ENCODE measurements at regions not wholly inside any gene's neighbourhood (a gene's known extent, or its start where the extent isn't known, plus 50 kb on each side); places are given as distances from the start of the nearest gene placed in this dataset.

- Mint-ChIP-seq H3K4me1 (no peaks in the 10 kb centered on the region), H3K36me3 (ENCODE audit: insufficient read depth) (no peaks in the 10 kb centered on the region), H3K9me3 (no peaks in the 10 kb centered on the region), H3K27ac (ENCODE audit: low read depth) (no peak overlapping the region), H3K27me3 (peaks cover 52% of the 10 kb centered on the region), H3K4me3 (no peak overlapping the region)
- ATAC-seq (replicated peaks; ENCODE audit: extremely low read depth, poor library complexity, severe bottlenecking) (no peak), DNase-seq (ENCODE audit: low spot score in 2 of 2) (no peak)
Observed at GRCh38 chr10:44843484-44843883, 67.7 kb upstream of the TMEM72 start.

- DNase-seq (ENCODE audit: low spot score in 2 of 2) (no peak), ATAC-seq (replicated peaks; ENCODE audit: extremely low read depth, poor library complexity, severe bottlenecking) (no peak)
- H3K4me1 Mint-ChIP-seq: no peaks in the 10 kb centered on the region
- H3K27me3 Mint-ChIP-seq: peaks cover 32% of the 10 kb centered on the region
- no peak overlapping the region for H3K27ac Mint-ChIP-seq (ENCODE audit: low read depth)
- H3K4me3 Mint-ChIP-seq: no peak overlapping the region
- no peaks in the 10 kb centered on the region for H3K36me3 Mint-ChIP-seq (ENCODE audit: insufficient read depth)
- H3K9me3 Mint-ChIP-seq: no peaks in the 10 kb centered on the region
Observed at GRCh38 chr10:44845361-44846175, 65.6 kb upstream of the TMEM72 start.

DNA sequence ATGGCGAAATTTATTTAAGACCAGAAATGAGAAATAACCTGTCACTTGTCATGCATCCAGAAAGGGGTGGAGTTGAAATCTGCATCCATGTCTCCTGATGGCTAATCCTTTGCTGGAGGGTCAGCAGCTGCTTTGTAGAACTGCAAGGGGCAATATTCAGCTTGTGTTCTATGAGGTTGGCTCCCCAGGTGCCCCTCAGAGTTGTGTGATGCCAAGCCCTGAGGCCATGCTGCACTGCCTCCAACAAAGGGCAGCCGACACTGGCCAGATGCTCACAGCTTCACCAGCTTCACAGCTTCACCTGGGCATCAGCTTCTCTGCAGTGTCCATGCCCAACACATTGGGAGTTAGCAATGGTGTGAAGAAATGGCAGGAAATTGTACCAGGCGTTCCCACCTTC lies 64.0 kb upstream of the TMEM72 start:
- no peaks in the 10 kb centered on the region for H3K9me3 Mint-ChIP-seq

GRCh38 chr10:44848211-44848610 lies 62.9 kb upstream of the TMEM72 start:
- H3K27me3 Mint-ChIP-seq: peaks cover 15% of the 10 kb centered on the region
- no peak for ATAC-seq (replicated peaks; ENCODE audit: extremely low read depth, poor library complexity, severe bottlenecking)

More for the DNA sequence above, 64.0 kb upstream of the TMEM72 start:
- no peak for DNase-seq (ENCODE audit: low spot score in 2 of 2)
- peaks cover 2% of the 10 kb centered on the region for H3K36me3 Mint-ChIP-seq (ENCODE audit: insufficient read depth)
- peaks cover 16% of the 10 kb centered on the region for H3K27me3 Mint-ChIP-seq
- ATAC-seq (replicated peaks; ENCODE audit: extremely low read depth, poor library complexity, severe bottlenecking): no peak
- no peaks in the 10 kb centered on the region for H3K4me1 Mint-ChIP-seq
- H3K27ac Mint-ChIP-seq (ENCODE audit: low read depth): no peak overlapping the region
- no peak overlapping the region for H3K4me3 Mint-ChIP-seq

GRCh38 chr10:44849936-44850335 lies 61.2 kb upstream of the TMEM72 start:
- DNase-seq (ENCODE audit: low spot score in 2 of 2): no peak
- H3K36me3 Mint-ChIP-seq (ENCODE audit: insufficient read depth): peaks cover 2% of the 10 kb centered on the region
- no peak overlapping the region for H3K27ac Mint-ChIP-seq (ENCODE audit: low read depth)
- H3K4me3 Mint-ChIP-seq: no peak overlapping the region
- ATAC-seq (replicated peaks; ENCODE audit: extremely low read depth, poor library complexity, severe bottlenecking): no peak
- H3K27me3 Mint-ChIP-seq: peaks cover 15% of the 10 kb centered on the region
- H3K4me1 Mint-ChIP-seq: no peaks in the 10 kb centered on the region
- H3K9me3 Mint-ChIP-seq: no peaks in the 10 kb centered on the region

More at GRCh38 chr10:44848211-44848610, 62.9 kb upstream of the TMEM72 start:
- Mint-ChIP-seq H3K4me3 (no peak overlapping the region), H3K36me3 (ENCODE audit: insufficient read depth) (peaks cover 2% of the 10 kb centered on the region), H3K9me3 (no peaks in the 10 kb centered on the region), H3K4me1 (no peaks in the 10 kb centered on the region), H3K27ac (ENCODE audit: low read depth) (no peak overlapping the region)
- DNase-seq (ENCODE audit: low spot score in 2 of 2): no peak

DNA sequence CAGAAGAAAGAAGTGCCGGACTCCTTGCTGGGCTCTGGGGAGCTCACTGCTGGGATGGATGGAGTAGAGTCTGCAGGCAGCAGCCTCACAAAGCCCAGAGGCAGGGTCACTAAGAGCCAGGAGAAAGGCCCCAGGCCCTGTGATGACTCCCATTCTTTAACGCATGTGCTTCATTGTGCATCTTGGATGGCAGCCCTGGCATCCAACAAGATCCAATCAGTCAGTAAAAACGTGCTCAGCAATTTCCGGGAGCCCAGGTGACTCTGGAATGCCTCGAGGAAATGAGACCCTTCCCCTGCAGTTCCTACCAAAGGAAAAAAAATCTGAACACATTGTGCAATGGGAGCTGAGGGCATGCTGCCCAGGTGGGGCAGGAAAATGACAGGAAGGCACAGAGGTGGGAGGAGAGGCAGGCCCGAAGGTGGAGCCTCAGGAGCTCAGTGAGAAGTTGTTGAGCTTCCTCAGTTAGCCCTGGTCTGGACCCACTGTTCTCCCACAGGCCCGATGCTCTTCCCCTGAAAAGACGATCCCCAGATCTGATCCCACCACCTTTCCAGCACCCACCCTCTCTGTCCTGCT lies 60.7 kb upstream of the TMEM72 start:
- Mint-ChIP-seq H3K4me3 (no peak overlapping the region), H3K27me3 (peaks cover 11% of the 10 kb centered on the region), H3K27ac (ENCODE audit: low read depth) (no peak overlapping the region), H3K4me1 (no peaks in the 10 kb centered on the region), H3K36me3 (ENCODE audit: insufficient read depth) (peaks cover 2% of the 10 kb centered on the region), H3K9me3 (no peaks in the 10 kb centered on the region)
- DNase-seq (ENCODE audit: low spot score in 2 of 2): no peak
- ATAC-seq (replicated peaks; ENCODE audit: extremely low read depth, poor library complexity, severe bottlenecking): no peak

GRCh38 chr10:44851413-44851812 lies 59.7 kb upstream of the TMEM72 start:
- H3K27ac Mint-ChIP-seq (ENCODE audit: low read depth): no peak overlapping the region
- peaks cover 2% of the 10 kb centered on the region for H3K27me3 Mint-ChIP-seq
- H3K4me1 Mint-ChIP-seq: no peaks in the 10 kb centered on the region
- ATAC-seq (replicated peaks; ENCODE audit: extremely low read depth, poor library complexity, severe bottlenecking) (no peak), DNase-seq (ENCODE audit: low spot score in 2 of 2) (no peak)
- no peaks in the 10 kb centered on the region for H3K9me3 Mint-ChIP-seq
- H3K4me3 Mint-ChIP-seq: no peak overlapping the region
- peaks cover 4% of the 10 kb centered on the region for H3K36me3 Mint-ChIP-seq (ENCODE audit: insufficient read depth)

- no peak for ATAC-seq (replicated peaks; ENCODE audit: extremely low read depth, poor library complexity, severe bottlenecking)
- Mint-ChIP-seq H3K4me1 (no peaks in the 10 kb centered on the region), H3K4me3 (no peak overlapping the region), H3K27ac (ENCODE audit: low read depth) (no peak overlapping the region), H3K36me3 (ENCODE audit: insufficient read depth) (peaks cover 4% of the 10 kb centered on the region), H3K27me3 (no peaks in the 10 kb centered on the region), H3K9me3 (no peaks in the 10 kb centered on the region)
- no peak for DNase-seq (ENCODE audit: low spot score in 2 of 2)
Observed at GRCh38 chr10:44851881-44852280, 59.3 kb upstream of the TMEM72 start.

DNA sequence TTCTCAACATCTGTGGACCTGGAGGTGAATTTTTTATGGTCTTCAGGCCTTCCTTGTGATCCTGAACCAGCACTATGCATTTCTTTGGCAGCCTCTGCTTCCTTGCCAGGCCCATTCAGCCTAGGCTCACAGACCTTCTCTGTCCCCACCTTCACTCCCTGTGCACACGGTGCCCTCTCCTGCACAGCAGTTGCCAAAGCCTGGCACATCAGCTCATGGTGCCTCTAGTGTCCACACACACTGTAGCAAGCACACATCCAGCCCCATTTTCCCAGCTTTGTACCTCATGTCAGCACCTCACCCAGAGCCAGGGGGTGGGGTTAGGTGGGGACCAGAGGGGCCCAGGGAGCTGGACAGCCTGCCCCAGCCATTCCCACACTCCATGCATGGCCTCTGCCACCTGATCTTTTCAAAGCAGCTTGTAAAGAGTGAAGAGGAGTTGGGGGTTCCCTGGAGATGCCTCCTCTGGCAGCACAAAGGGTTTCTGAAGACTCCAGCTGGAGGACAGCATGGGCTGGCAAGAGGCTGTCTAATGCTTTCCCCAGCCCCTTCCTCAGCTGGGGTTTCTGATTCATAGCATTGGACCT lies 57.9 kb upstream of the TMEM72 start:
- no peak for ATAC-seq (replicated peaks; ENCODE audit: extremely low read depth, poor library complexity, severe bottlenecking)
- Mint-ChIP-seq H3K4me3 (no peak overlapping the region), H3K9me3 (no peaks in the 10 kb centered on the region), H3K27me3 (no peaks in the 10 kb centered on the region), H3K36me3 (ENCODE audit: insufficient read depth) (peaks cover 4% of the 10 kb centered on the region), H3K4me1 (no peaks in the 10 kb centered on the region), H3K27ac (ENCODE audit: low read depth) (no peak overlapping the region)
- no peak for DNase-seq (ENCODE audit: low spot score in 2 of 2)

- Mint-ChIP-seq H3K36me3 (ENCODE audit: insufficient read depth) (peaks cover 4% of the 10 kb centered on the region), H3K9me3 (no peaks in the 10 kb centered on the region), H3K27me3 (no peaks in the 10 kb centered on the region), H3K27ac (ENCODE audit: low read depth) (no peak overlapping the region), H3K4me1 (no peaks in the 10 kb centered on the region), H3K4me3 (no peak overlapping the region)
- no peak for DNase-seq (ENCODE audit: low spot score in 2 of 2)
- no peak for ATAC-seq (replicated peaks; ENCODE audit: extremely low read depth, poor library complexity, severe bottlenecking)
Observed at GRCh38 chr10:44853796-44854195, 57.3 kb upstream of the TMEM72 start.

- no peak overlapping the region for H3K4me3 Mint-ChIP-seq
- H3K36me3 Mint-ChIP-seq (ENCODE audit: insufficient read depth): peaks cover 4% of the 10 kb centered on the region
- H3K27ac Mint-ChIP-seq (ENCODE audit: low read depth): no peak overlapping the region
- DNase-seq (ENCODE audit: low spot score in 2 of 2) (no peak), ATAC-seq (replicated peaks; ENCODE audit: extremely low read depth, poor library complexity, severe bottlenecking) (no peak)
- no peaks in the 10 kb centered on the region for H3K4me1 Mint-ChIP-seq
- H3K27me3 Mint-ChIP-seq: no peaks in the 10 kb centered on the region
- no peaks in the 10 kb centered on the region for H3K9me3 Mint-ChIP-seq
Observed at GRCh38 chr10:44854693-44855350, 56.3 kb upstream of the TMEM72 start.

GRCh38 chr10:44856696-44857095 lies 54.4 kb upstream of the TMEM72 start:
- Mint-ChIP-seq H3K9me3 (no peaks in the 10 kb centered on the region), H3K36me3 (ENCODE audit: insufficient read depth) (peaks cover 1% of the 10 kb centered on the region), H3K4me1 (no peaks in the 10 kb centered on the region), H3K27me3 (no peaks in the 10 kb centered on the region), H3K4me3 (no peak overlapping the region), H3K27ac (ENCODE audit: low read depth) (no peak overlapping the region)
- DNase-seq (ENCODE audit: low spot score in 2 of 2) (no peak), ATAC-seq (replicated peaks; ENCODE audit: extremely low read depth, poor library complexity, severe bottlenecking) (no peak)

Data from central memory CD8-positive, alpha-beta T cell (primary cell).